ES-I3 (cell line): ENCODE measurements at regions not wholly inside any gene's neighbourhood (a gene's known extent, or its start where the extent isn't known, plus 50 kb on each side); places are given as distances from the start of the nearest gene placed in this dataset.

Experiments
- H3K36me3 ChIP-seq: 2 replicates; pipeline ENCODE4 v1.6.1; 2013; ENCODE audit warnings: mild to moderate bottlenecking, low read length, control low read depth, moderate library complexity; ENCODE audit not compliant: insufficient read depth
- H3K4me1 ChIP-seq: 2 replicates; pipeline ENCODE4 v1.6.1; 2013; ENCODE audit warnings: mild to moderate bottlenecking, control low read depth, low read length; ENCODE audit not compliant: insufficient read depth
- H3K9ac ChIP-seq: 2 replicates; pipeline ENCODE4 v1.6.1; 2013; ENCODE audit warnings: low read depth, mild to moderate bottlenecking, low read length, moderate library complexity
- H3K9me3 ChIP-seq: 2 replicates; pipeline ENCODE4 v1.6.1; 2013; ENCODE audit warnings: mild to moderate bottlenecking, low read length, moderate library complexity; ENCODE audit not compliant: control insufficient read depth, insufficient read depth

DNA sequence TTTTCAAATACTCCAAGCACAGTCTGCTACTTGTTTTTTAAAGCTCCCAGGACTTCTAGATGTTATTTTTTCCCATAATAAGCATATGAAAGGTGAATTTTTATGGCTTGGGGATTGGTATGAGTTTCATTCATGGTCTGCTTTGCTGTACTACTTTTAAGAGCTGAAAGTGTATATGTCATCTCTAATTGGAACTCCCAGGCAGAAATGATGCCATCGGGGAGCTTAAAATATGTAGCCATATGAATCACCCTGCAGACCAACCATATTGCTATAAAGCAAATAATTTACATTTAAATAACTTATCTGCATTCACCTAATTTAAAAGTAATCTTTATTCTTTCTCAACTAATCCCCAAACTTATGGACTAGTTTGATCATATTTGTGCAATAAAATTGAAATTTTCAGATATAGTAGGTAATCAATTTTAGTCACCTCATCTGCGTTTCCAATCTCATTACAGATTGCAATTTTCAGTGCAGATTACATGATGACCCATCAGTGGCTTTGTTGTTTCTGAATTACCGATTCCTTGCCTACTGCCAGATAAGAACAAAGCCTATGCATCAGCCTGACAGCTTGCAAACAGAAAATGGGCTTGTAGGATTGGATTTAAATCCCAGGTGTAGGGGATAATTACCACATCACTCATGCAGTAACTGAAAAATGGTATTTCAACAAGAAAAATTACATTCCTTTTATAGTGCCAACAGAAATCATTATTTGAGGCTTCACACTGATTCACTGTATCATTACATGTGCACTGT is 689.4 kb downstream of the NOVA1 start:
- no peaks in the 10 kb centered on the region for H3K9me3 ChIP-seq
- no peak overlapping the region for H3K9ac ChIP-seq
- no peaks in the 10 kb centered on the region for H3K4me1 ChIP-seq

GRCh38 chr14:25904446-25904845 is 693.4 kb downstream of the NOVA1 start:
- Histone ChIP-seq H3K4me1 (no peaks in the 10 kb centered on the region), H3K9ac (no peak overlapping the region), H3K36me3 (no peaks in the 10 kb centered on the region), H3K9me3 (no peaks in the 10 kb centered on the region)

More for the DNA sequence above, 689.4 kb downstream of the NOVA1 start:
- no peaks in the 10 kb centered on the region for H3K36me3 ChIP-seq

DNA sequence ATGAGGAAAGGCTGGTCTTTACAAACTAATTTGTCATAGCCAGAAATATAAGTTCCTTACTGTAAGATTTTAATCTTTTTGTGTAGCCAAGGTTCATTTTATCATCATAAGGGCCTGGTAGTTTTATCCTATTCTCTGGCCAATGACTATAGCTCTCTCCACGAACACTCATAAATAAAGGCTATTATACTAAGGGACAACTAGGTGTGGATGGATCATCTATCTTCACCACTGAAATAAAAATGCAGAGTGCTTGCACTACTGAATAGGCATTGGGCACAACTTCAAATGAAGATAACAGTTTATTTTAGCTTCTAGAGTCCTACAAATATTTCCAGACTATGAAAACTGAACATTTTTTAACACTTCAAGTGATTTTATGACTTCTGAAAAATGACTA is 698.6 kb downstream of the NOVA1 start:
- no peak overlapping the region for H3K9ac ChIP-seq
- H3K9me3 ChIP-seq = no peaks in the 10 kb centered on the region
- H3K36me3 ChIP-seq = no peaks in the 10 kb centered on the region
- peaks cover 7% of the 10 kb centered on the region; the same call in 1 of the 2 replicates for H3K4me1 ChIP-seq

DNA sequence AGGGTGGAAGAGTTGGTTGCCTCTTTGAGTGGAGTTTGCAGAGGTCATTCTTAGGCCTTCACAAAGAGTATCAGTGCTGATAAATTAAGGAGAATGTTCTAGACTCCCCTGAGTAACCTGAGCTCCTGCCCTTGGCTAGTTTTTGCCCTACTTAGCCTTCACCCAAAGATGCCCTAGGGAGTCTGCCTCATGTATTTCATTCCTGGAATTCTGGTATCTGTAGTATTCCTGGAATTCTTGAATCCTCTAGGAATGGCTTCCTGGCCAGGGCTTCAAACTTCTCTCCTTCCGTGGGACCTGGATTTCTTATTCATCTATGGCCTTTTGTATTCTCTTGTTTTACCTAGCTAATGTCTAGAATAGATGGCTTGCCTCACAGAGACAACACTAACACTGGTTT is 701.1 kb downstream of the NOVA1 start:
- Histone ChIP-seq H3K4me1 (peaks cover 7% of the 10 kb centered on the region; the same call in 1 of the 2 replicates), H3K9me3 (no peaks in the 10 kb centered on the region), H3K36me3 (no peaks in the 10 kb centered on the region), H3K9ac (no peak overlapping the region)

GRCh38 chr14:25895740-25896139 is 702.1 kb downstream of the NOVA1 start:
- Histone ChIP-seq H3K9me3 (no peaks in the 10 kb centered on the region), H3K9ac (no peak overlapping the region), H3K36me3 (no peaks in the 10 kb centered on the region), H3K4me1 (peaks cover 7% of the 10 kb centered on the region; the same call in 1 of the 2 replicates)

DNA sequence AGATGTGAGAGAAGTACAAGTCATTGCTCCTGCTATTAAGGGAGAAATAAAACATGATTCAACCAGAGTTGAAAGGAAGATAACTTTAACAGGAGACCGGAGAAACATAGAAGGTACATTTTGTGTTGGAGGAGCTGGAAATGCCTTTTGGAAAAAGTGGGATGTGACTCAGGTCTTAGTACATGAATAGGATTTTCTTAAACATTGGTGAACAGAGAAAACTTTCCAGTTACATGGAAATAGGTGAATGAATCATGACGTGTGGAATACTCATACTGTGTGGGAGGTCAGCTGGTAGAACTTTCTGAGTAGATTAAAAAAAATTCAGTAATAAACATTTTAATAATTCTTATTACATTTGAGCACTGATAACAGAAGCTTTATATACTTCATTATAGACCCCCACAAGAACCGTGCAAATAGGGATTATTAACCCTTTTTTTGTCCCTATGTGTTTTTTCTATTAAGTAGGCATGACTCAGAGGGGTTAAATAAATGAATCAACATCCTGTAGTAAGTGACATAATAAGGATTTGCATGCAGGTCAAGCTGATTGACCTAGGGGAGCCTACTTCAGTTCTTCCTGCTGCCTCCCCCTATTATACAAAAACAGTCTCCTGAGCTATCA is 710.5 kb downstream of the NOVA1 start:
- peaks cover 5% of the 10 kb centered on the region; the same call in 1 of the 2 replicates for H3K4me1 ChIP-seq
- no peak overlapping the region for H3K9ac ChIP-seq
- no peaks in the 10 kb centered on the region for H3K9me3 ChIP-seq
- H3K36me3 ChIP-seq = no peaks in the 10 kb centered on the region

GRCh38 chr14:25884657-25885056 is 713.2 kb downstream of the NOVA1 start:
- Histone ChIP-seq H3K4me1 (peaks cover 5% of the 10 kb centered on the region; the same call in 1 of the 2 replicates), H3K36me3 (no peaks in the 10 kb centered on the region), H3K9ac (no peak overlapping the region), H3K9me3 (no peaks in the 10 kb centered on the region)

GRCh38 chr14:25882899-25883298 is 714.9 kb downstream of the NOVA1 start:
- Histone ChIP-seq H3K4me1 (peaks cover 5% of the 10 kb centered on the region; the same call in 1 of the 2 replicates), H3K9ac (no peak overlapping the region), H3K36me3 (no peaks in the 10 kb centered on the region), H3K9me3 (no peaks in the 10 kb centered on the region)

GRCh38 chr14:25875475-25875874 is 722.4 kb downstream of the NOVA1 start:
- no peaks in the 10 kb centered on the region for H3K4me1 ChIP-seq
- no peaks in the 10 kb centered on the region for H3K36me3 ChIP-seq
- no peak overlapping the region for H3K9ac ChIP-seq
- H3K9me3 ChIP-seq = no peaks in the 10 kb centered on the region

- Histone ChIP-seq H3K36me3 (no peaks in the 10 kb centered on the region), H3K9ac (no peak overlapping the region), H3K4me1 (peaks cover 14% of the 10 kb centered on the region; the same call in 1 of the 2 replicates), H3K9me3 (no peaks in the 10 kb centered on the region)
Measured at GRCh38 chr14:25869854-25870253, 728.0 kb downstream of the NOVA1 start.

DNA sequence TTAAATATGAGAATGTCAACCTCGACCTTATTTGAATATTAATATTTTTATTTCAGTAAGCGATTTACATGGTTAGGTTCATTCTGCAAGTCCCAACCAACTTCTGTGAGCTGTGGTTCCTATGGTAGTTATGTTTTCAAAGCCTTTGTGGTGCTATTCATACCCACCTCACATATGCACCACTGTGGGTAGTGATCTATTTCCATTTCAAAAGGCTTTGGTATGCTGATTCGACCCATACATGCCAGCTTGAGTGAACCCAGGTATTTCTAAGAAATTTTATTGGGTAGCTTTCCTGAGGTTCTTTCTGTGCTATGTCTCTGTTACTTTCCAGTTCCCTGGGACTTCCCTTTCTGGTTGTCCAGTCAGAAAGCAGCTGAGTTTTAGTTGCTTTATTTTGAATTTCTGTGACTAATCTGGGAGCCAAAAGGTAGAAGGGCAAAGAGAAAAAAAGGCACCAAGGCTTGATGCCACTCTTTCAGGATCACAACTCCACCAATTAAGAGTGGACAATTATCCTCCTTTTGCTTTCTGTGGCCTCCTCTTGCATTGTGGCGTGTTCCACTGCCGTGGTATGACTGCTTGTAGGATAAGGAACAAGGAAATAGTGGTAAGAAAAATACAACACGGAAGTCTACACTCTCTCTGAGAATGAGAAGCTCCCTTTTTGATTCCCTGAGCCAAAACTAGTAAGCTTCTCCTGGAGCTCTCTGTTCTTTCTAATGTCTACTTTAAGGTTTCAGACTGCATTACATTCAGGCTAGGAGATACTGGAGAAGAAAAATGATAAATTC is 729.1 kb downstream of the NOVA1 start:
- H3K9ac ChIP-seq = no peak overlapping the region
- no peaks in the 10 kb centered on the region for H3K36me3 ChIP-seq
- no peaks in the 10 kb centered on the region for H3K9me3 ChIP-seq
- H3K4me1 ChIP-seq = peaks cover 14% of the 10 kb centered on the region; the same call in 1 of the 2 replicates

DNA sequence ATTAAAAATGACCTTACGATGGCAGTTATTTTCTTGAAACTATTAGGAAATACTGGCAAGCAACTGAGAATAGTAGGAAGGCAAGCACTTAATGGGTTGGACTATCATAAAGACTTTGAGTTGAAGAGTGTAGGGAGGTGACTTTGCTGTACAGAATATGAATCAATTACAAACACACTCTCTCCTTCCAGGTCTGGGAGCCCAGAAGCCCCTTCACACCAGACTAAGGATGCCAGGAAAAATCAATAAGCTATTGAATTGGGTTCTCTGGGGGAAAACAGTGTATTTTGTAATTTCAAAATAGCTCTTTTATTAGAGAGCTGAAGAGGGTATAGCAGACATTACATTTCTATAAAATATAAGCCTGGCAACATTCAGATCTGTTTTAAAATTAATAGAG is 736.4 kb downstream of the NOVA1 start:
- Histone ChIP-seq H3K9ac (no peak overlapping the region), H3K4me1 (no peaks in the 10 kb centered on the region), H3K36me3 (no peaks in the 10 kb centered on the region), H3K9me3 (no peaks in the 10 kb centered on the region)

DNA sequence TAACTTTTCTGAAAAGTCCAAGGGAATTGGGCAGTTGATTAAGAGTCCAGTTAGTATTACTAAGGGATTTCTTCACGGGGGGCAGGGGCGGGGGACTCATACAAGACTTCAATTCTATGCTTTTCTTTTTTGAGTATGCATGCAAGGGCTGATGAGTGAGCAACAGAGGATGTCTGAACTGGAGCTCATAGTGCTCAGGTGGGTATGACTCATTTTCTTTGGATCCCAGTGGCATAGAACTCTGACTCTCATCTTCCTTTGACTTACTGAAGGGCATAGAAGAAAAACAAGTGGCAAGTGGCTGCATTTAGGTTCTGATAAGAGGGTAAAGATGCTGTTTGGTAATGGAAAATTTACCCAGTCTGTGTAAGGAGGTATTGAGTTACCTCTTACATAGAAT is 749.2 kb downstream of the NOVA1 start:
- Histone ChIP-seq H3K36me3 (no peaks in the 10 kb centered on the region), H3K9me3 (no peaks in the 10 kb centered on the region), H3K4me1 (no peaks in the 10 kb centered on the region), H3K9ac (no peak overlapping the region)

DNA sequence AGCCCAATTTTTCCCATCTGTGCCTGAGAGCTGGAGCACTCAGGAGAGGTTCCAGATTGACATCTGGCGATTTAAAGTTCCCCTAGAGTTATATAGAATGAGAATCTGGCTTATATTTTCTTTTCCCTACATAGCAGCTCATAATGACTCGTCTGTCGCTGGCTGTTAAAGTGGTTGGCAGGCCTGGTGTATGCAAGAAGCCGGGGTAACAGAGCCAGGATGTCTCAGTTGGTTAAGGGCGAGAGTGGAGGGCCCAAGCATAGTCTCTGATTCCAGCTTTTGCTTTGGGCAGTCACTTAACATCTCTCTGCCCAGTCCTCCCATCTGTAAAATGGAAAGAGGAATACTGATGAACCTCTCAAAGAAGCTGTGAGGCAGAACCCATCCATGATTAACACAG is 751.6 kb downstream of the NOVA1 start:
- Histone ChIP-seq H3K36me3 (no peaks in the 10 kb centered on the region), H3K4me1 (no peaks in the 10 kb centered on the region), H3K9ac (no peak overlapping the region), H3K9me3 (no peaks in the 10 kb centered on the region)
